SK-N-MC (cell line): ENCODE measurements at regions not wholly inside any gene's neighbourhood (a gene's known extent, or its start where the extent isn't known, plus 50 kb on each side); places are given as distances from the start of the nearest gene placed in this dataset.

Experiments used
- DNase-seq: peaks from one replicate; pipeline ENCODE4 v3.0.0-alpha.2; 2011; ENCODE audit warnings: low read depth, low spot score
- H3K27ac ChIP-seq: fragments of 200-600 bp; sonication (generic); 2 replicates; pipeline ENCODE4 v1.5.1; 2016; ENCODE audit warnings: mixed run types
- H3K36me3 ChIP-seq: fragments of 200-600 bp; sonication (generic); 2 replicates; pipeline ENCODE4 v1.6.1; 2017; ENCODE audit warnings: antibody characterized with exemption, low read length, mixed read lengths; ENCODE audit not compliant: insufficient read depth
- H3K4me3 ChIP-seq: fragments of 200-600 bp; sonication (generic); 2 replicates; pipeline ENCODE4 v1.5.1; 2016
- H3K9ac ChIP-seq: fragments of 200-600 bp; sonication (generic); 2 replicates; pipeline ENCODE4 v1.8.0; 2017; ENCODE audit warnings: mixed run types, mixed read lengths; ENCODE audit not compliant: insufficient read length
- H3K9me3 ChIP-seq: fragments of 200-600 bp; sonication (generic); 2 replicates; pipeline ENCODE4 v1.6.1; 2017; ENCODE audit warnings: low read depth, mild to moderate bottlenecking, antibody characterized with exemption, low read length, moderate library complexity, mixed read lengths
- EZH2 ChIP-seq: fragments of 200-600 bp; sonication (generic); IDR thresholded peaks from one replicate; pipeline ENCODE4 v1.6.1; 2017; ENCODE audit warnings: antibody characterized with exemption
- FOXP2 ChIP-seq: optimal IDR thresholded peaks from 2 replicates; pipeline ENCODE3; 2011; ENCODE audit warnings: mild to moderate bottlenecking, moderate library complexity; ENCODE audit not compliant: insufficient read depth; ENCODE audit errors: extremely low read length, control extremely low read depth
- POLR2AphosphoS5 ChIP-seq: IDR thresholded peaks from 2 replicates; pipeline ENCODE4 v1.6.1; 2012; ENCODE audit warnings: mild to moderate bottlenecking, low read depth, low read length, borderline replicate concordance

GRCh38 chr3:102225005-102225404 lies 209.8 kb upstream of the ZPLD1 start:
- Histone ChIP-seq H3K9me3 (no peaks in the 10 kb centered on the region), H3K27ac (no peak overlapping the region), H3K9ac (no peak overlapping the region), H3K36me3 (no peaks in the 10 kb centered on the region), H3K4me3 (no peak overlapping the region)
- TF ChIP-seq EZH2, result no peak
- no peak for TF ChIP-seq FOXP2
- no peak for TF ChIP-seq POLR2AphosphoS5
- no peak for DNase-seq

GRCh38 chr3:102225407-102226132 lies 209.2 kb upstream of the ZPLD1 start:
- Histone ChIP-seq H3K36me3 (no peaks in the 10 kb centered on the region), H3K4me3 (no peak overlapping the region), H3K27ac (no peak overlapping the region), H3K9me3 (no peaks in the 10 kb centered on the region), H3K9ac (no peak overlapping the region)
- peak; percentile 75 for DNase-seq
- TF ChIP-seq POLR2AphosphoS5 (no peak), EZH2 (no peak), FOXP2 (no peak)

GRCh38 chr3:102226463-102226862 lies 208.4 kb upstream of the ZPLD1 start:
- no peaks in the 10 kb centered on the region for H3K36me3 ChIP-seq
- no peak for TF ChIP-seq POLR2AphosphoS5
- TF ChIP-seq EZH2, result no peak
- no peak for TF ChIP-seq FOXP2
- no peaks in the 10 kb centered on the region for H3K9me3 ChIP-seq
- DNase-seq, result no peak
- no peak overlapping the region for H3K9ac ChIP-seq
- no peak overlapping the region for H3K27ac ChIP-seq
- no peak overlapping the region for H3K4me3 ChIP-seq

GRCh38 chr3:102229062-102229655 lies 205.7 kb upstream of the ZPLD1 start:
- Histone ChIP-seq H3K36me3 (no peaks in the 10 kb centered on the region), H3K27ac (no peak overlapping the region), H3K9ac (peak overlapping the region; percentile 14), H3K4me3 (no peak overlapping the region), H3K9me3 (no peaks in the 10 kb centered on the region)
- peak; percentile 78 for DNase-seq
- TF ChIP-seq EZH2 (no peak), POLR2AphosphoS5 (no peak), FOXP2 (no peak)

GRCh38 chr3:102230057-102230456 lies 204.8 kb upstream of the ZPLD1 start:
- no peak overlapping the region for H3K27ac ChIP-seq
- no peaks in the 10 kb centered on the region for H3K36me3 ChIP-seq
- no peak overlapping the region for H3K4me3 ChIP-seq
- no peak for TF ChIP-seq POLR2AphosphoS5
- no peak for TF ChIP-seq EZH2
- DNase-seq, result no peak
- no peaks in the 10 kb centered on the region for H3K9me3 ChIP-seq
- H3K9ac ChIP-seq, result peak overlapping the region; percentile 14

- Histone ChIP-seq H3K4me3 (no peak overlapping the region), H3K36me3 (no peaks in the 10 kb centered on the region), H3K9me3 (no peaks in the 10 kb centered on the region), H3K27ac (no peak overlapping the region), H3K9ac (no peak overlapping the region)
- TF ChIP-seq POLR2AphosphoS5 (no peak), EZH2 (no peak), FOXP2 (no peak)
- no peak for DNase-seq
These were observed 200.9 kb upstream of the ZPLD1 start for GRCh38 chr3:102233881-102234280.

- no peak overlapping the region for H3K27ac ChIP-seq
- H3K4me3 ChIP-seq, result no peak overlapping the region
- no peak for DNase-seq
- H3K36me3 ChIP-seq, result no peaks in the 10 kb centered on the region
- TF ChIP-seq EZH2 (no peak), POLR2AphosphoS5 (no peak), FOXP2 (no peak)
- no peaks in the 10 kb centered on the region for H3K9me3 ChIP-seq
- H3K9ac ChIP-seq, result no peak overlapping the region
These were observed 199.1 kb upstream of the ZPLD1 start for GRCh38 chr3:102235679-102236078.

GRCh38 chr3:102237181-102237580 lies 197.6 kb upstream of the ZPLD1 start:
- H3K9me3 ChIP-seq, result no peaks in the 10 kb centered on the region
- TF ChIP-seq POLR2AphosphoS5, result no peak
- TF ChIP-seq EZH2, result no peak
- TF ChIP-seq FOXP2, result no peak
- no peak overlapping the region for H3K9ac ChIP-seq
- H3K36me3 ChIP-seq, result no peaks in the 10 kb centered on the region
- no peak overlapping the region for H3K27ac ChIP-seq
- H3K4me3 ChIP-seq, result no peak overlapping the region
- no peak for DNase-seq
